GM12878 (cell line): ENCODE measurements at regions not wholly inside any gene's neighbourhood (a gene's known extent, or its start where the extent isn't known, plus 50 kb on each side); places are given as distances from the start of the nearest gene placed in this dataset.

ENCODE experiments used
- ATAC-seq: fragments of 200-7000 bp; cut with Tn5 transposase; 3 replicates; pipeline ENCODE4 v1.9.1; 2020; ENCODE audit warnings: mild to moderate bottlenecking, moderate library complexity
- BruUV-seq: library from RNA; stranded (reverse); fragments of 400-500 nt; replicated peaks from 2 replicates; lab custom pipeline; 2021; lab: Mats Ljungman, UMichigan
- CTCF ChIA-PET: fragments of 300-600 bp; sonication (Branson Sonifier 250); formaldehyde crosslinking; extraction: SDS; loops from one replicate; lab custom pipeline; 2021; ENCODE audit warnings: inconsistent platforms; lab: Yijun Ruan, JAX
- POLR2A ChIA-PET: fragments of 350-600 bp; formaldehyde crosslinking; extraction: SDS; loops from one replicate; lab custom pipeline; 2021; ENCODE audit warnings: inconsistent platforms; lab: Charles Lee
- RAD21 ChIA-PET: fragments of 300-600 bp; sonication (Branson Sonifier 250); formaldehyde crosslinking; loops from one replicate; lab custom pipeline; 2023; ENCODE audit warnings: antibody characterized with exemption; ENCODE audit not compliant: unreplicated experiment; lab: Charles Lee
- SMC1A ChIA-PET: fragments of 300-600 bp; sonication (Branson Sonifier 250); formaldehyde crosslinking; loops from one replicate; lab custom pipeline; 2023; ENCODE audit not compliant: unreplicated experiment, uncharacterized antibody; lab: Charles Lee
- DNase-seq: peaks from one replicate; pipeline ENCODE4 v3.0.0-alpha.2; 2011; ENCODE audit warnings: low read depth, low spot score
- FAIRE-seq: peaks from 3 replicates; lab custom pipeline; 2011; peaks lifted over from hg19 to GRCh38; lab: Jason Lieb, UNC
- H2AFZ ChIP-seq: 2 replicates; pipeline ENCODE4 v1.6.0; 2011; ENCODE audit warnings: low read depth, low read length, control low read depth; ENCODE audit not compliant: control insufficient read depth
- H3K27ac ChIP-seq: 2 replicates; pipeline ENCODE4 v1.5.1; 2011; ENCODE audit warnings: control low read depth; ENCODE audit not compliant: control insufficient read depth, insufficient read depth
- H3K27me3 ChIP-seq, 2 experiments: replicated peaks in 1 of 2; 2 replicates each; pipeline versions ENCODE4 v1.6.0 to v1.6.1; 2011; ENCODE audit warnings: low read length in 1 of 2; ENCODE audit not compliant: control insufficient read depth in 2 of 2, insufficient read depth in 2 of 2
- H3K36me3 ChIP-seq, 2 experiments: 2 replicates each; pipeline ENCODE4 v1.5.1; 2011; ENCODE audit warnings: low read length in 1 of 2; ENCODE audit not compliant: control insufficient read depth in 2 of 2, insufficient read depth in 2 of 2
- H3K4me1 ChIP-seq: 2 replicates; pipeline ENCODE4 v1.6.1; 2011; ENCODE audit warnings: mild to moderate bottlenecking, low read length, moderate library complexity, mixed read lengths; ENCODE audit not compliant: control insufficient read depth, insufficient read depth
- H3K4me2 ChIP-seq: 2 replicates; pipeline ENCODE4 v1.6.0; 2011; ENCODE audit warnings: control low read depth; ENCODE audit not compliant: control insufficient read depth, insufficient read depth
- H3K4me3 ChIP-seq: fragments of 200-600 bp; sonication (generic); 2 replicates; pipeline ENCODE4 v1.5.1; 2016
- H3K79me2 ChIP-seq: 2 replicates; pipeline ENCODE4 v1.6.0; 2011; ENCODE audit warnings: low read length; ENCODE audit not compliant: control insufficient read depth, insufficient read depth
- H3K9ac ChIP-seq: 2 replicates; pipeline ENCODE4 v1.8.0; 2011; ENCODE audit warnings: low read length, control low read depth, mixed read lengths; ENCODE audit not compliant: control insufficient read depth, insufficient read depth
- H3K9me3 ChIP-seq: replicated peaks from 3 replicates; pipeline ENCODE4 v1.5.1; 2011; ENCODE audit warnings: mild to moderate bottlenecking, low read length; ENCODE audit not compliant: control insufficient read depth, insufficient read depth
- H4K20me1 ChIP-seq: 2 replicates; pipeline ENCODE4 v1.6.0; 2011; ENCODE audit not compliant: control insufficient read depth, insufficient read depth
- E2F4 ChIP-seq: IDR thresholded peaks from 2 replicates; pipeline ENCODE4 v1.6.1; 2012; ENCODE audit warnings: low read depth, low read length, improper control_type of control experiment
- ELK1 ChIP-seq: IDR thresholded peaks from 2 replicates; pipeline ENCODE4 v1.6.1; 2012; ENCODE audit warnings: low read depth, low read length, improper control_type of control experiment
- ESRRA ChIP-seq: IDR thresholded peaks from 2 replicates; pipeline ENCODE4 v1.6.1; 2012; ENCODE audit warnings: mild to moderate bottlenecking, low read length, improper control_type of control experiment
- FOXK2 ChIP-seq: fragments of 450-650 bp; IDR thresholded peaks from 2 replicates; pipeline ENCODE4 v1.6.1; 2017; ENCODE audit warnings: mild to moderate bottlenecking, moderate library complexity
- HDGF ChIP-seq: fragments of 450-650 bp; IDR thresholded peaks from 2 replicates; pipeline ENCODE4 v1.6.1; 2016; ENCODE audit warnings: antibody characterized with exemption
- IKZF1 ChIP-seq: fragments of 450-650 bp; conservative IDR thresholded peaks from 2 replicates; pipeline ENCODE4 v1.6.1; 2017; ENCODE audit warnings: antibody characterized with exemption, mild to moderate bottlenecking
- IRF3 ChIP-seq: fragments of 450-650 bp; IDR thresholded peaks from 2 replicates; pipeline ENCODE4 v1.6.1; 2014; ENCODE audit warnings: mild to moderate bottlenecking
- KAT2A ChIP-seq: conservative IDR thresholded peaks from 2 replicates; pipeline ENCODE4 v1.6.1; 2011; ENCODE audit warnings: low read depth, low read length; ENCODE audit not compliant: control insufficient read depth
- MTA2 ChIP-seq: fragments of 450-650 bp; IDR thresholded peaks from 2 replicates; pipeline ENCODE4 v1.6.1; 2016; ENCODE audit warnings: low read depth, mild to moderate bottlenecking, moderate library complexity
- MYC ChIP-seq: IDR thresholded peaks from 2 replicates; pipeline ENCODE4 v1.6.1; 2011; ENCODE audit warnings: mild to moderate bottlenecking, low read length, moderate library complexity, inconsistent platforms; ENCODE audit not compliant: insufficient read depth, insufficient replicate concordance, insufficient read length, severe bottlenecking
- SMC3 ChIP-seq: IDR thresholded peaks from 2 replicates; pipeline ENCODE4 v1.6.1; 2011; ENCODE audit warnings: low read length, improper control_type of control experiment, borderline replicate concordance
- SP1 ChIP-seq: IDR thresholded peaks from one replicate; pipeline ENCODE4 v1.6.1; 2011; ENCODE audit warnings: low read depth, low read length
- ZBTB40 ChIP-seq: fragments of 450-650 bp; IDR thresholded peaks from 2 replicates; pipeline ENCODE4 v1.6.1; 2016; ENCODE audit warnings: mild to moderate bottlenecking, moderate library complexity, borderline replicate concordance
- WGBS: methylation state at CpG from one replicate; pipeline ENCODE4 v1.1.6; 2016; ENCODE audit warnings: low lambda C conversion rate; ENCODE audit not compliant: insufficient replicate concordance, insufficient coverage; ENCODE audit errors: missing lambda C conversion rate; 5-methylcytosine and 5-hydroxymethylcytosine counted together
- in situ Hi-C: fragments of 300-500 bp; cut with MboI; formaldehyde crosslinking; loops from 9 replicates; pipeline ENCODE4 v1.14.3; 2018; ENCODE audit warnings: mixed read lengths
- intact Hi-C: fragments of 100-400 bp; cut with micrococcal nuclease; formaldehyde crosslinking; loops from one replicate; pipeline ENCODE4 v1.14.2; 2022; ENCODE audit not compliant: unreplicated experiment

- ATAC-seq, result no peak
- no peak overlapping the region for H3K4me2 ChIP-seq
- POLR2A ChIA-PET, result interaction anchor here (0.7 kb wide), 1 partner anchor 23 kb away, joined by 3 read pairs; no protein-coding TSS in a partner anchor
- WGBS, result 18% methylated on average over 7 of the region's 7 CpGs
- no peaks in the 10 kb centered on the region for H3K4me1 ChIP-seq
- no peaks in the 10 kb centered on the region for H3K9me3 ChIP-seq
- no peak for DNase-seq
- H4K20me1 ChIP-seq, result no peaks in the 10 kb centered on the region
- no peak for FAIRE-seq
- no peak overlapping the region for H3K27ac ChIP-seq
- intact Hi-C loops, result no loop called here
- RAD21 ChIA-PET, result no interaction called here
- no peak overlapping the region for H2AFZ ChIP-seq
- CTCF ChIA-PET, result interaction anchor here (1.4 kb wide), 2 partner anchors 11 to 15 kb away, joined by 3 read pairs; no protein-coding TSS in a partner anchor
- in situ Hi-C loops, result no loop called here
- H3K9ac ChIP-seq, result no peak overlapping the region
- H3K36me3 ChIP-seq, result no peaks in the 10 kb centered on the region
- no peak overlapping the region for H3K4me3 ChIP-seq
- BruUV-seq, result no TSS peak
- SMC1A ChIA-PET, result interaction anchor here (0.9 to 1.7 kb wide), 4 partner anchors 9 to 20 kb away, joined by 3 to 7 read pairs (median 4); no protein-coding TSS in a partner anchor
- H3K79me2 ChIP-seq, result no peaks in the 10 kb centered on the region
- no peaks in the 10 kb centered on the region for H3K27me3 ChIP-seq
- TF ChIP-seq SMC3, result no peak
- TF ChIP-seq SP1, result no peak
- TF ChIP-seq ELK1, result no peak
- TF ChIP-seq HDGF, result no peak
- no peak for TF ChIP-seq E2F4
- no peak for TF ChIP-seq ZBTB40
- TF ChIP-seq KAT2A, result no peak
- no peak for TF ChIP-seq FOXK2
- TF ChIP-seq MYC, result no peak
- no peak for TF ChIP-seq MTA2
- no peak for TF ChIP-seq IRF3
- no peak for TF ChIP-seq ESRRA
- TF ChIP-seq IKZF1, result no peak
Observed at GRCh38 chr9:22970434-22970975, 523.9 kb downstream of the DMRTA1 start.
